Medulla oblongata (tissue), 1 donor: ENCODE measurements at regions not wholly inside any gene's neighbourhood (a gene's known extent, or its start where the extent isn't known, plus 50 kb on each side); places are given as distances from the start of the nearest gene placed in this dataset.

ENCODE experiments used
- DNase-seq: peaks from one replicate; pipeline ENCODE4 v3.0.0-alpha.2; 2015; ENCODE audit errors: extremely low spot score

DNA sequence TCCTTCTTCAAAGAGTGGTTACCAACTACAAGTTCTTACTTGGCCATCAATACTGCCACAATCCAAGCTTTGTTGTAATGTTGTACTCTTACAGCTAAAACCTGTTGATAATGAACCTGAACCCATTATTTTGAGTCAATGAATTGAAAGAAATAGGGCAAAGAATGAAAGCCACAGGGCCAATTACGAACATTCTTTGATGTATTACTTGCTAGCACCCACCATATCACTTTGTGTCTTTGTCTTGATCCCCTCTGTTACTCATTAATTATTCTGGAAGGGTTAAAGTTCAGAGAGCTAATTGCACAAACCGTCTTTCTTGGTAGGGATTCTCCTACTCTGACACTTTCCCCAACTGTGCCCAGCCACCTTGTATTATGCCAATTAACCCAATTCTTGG, 53.2 kb upstream of the TFEC start:
- no peak for DNase-seq

DNA sequence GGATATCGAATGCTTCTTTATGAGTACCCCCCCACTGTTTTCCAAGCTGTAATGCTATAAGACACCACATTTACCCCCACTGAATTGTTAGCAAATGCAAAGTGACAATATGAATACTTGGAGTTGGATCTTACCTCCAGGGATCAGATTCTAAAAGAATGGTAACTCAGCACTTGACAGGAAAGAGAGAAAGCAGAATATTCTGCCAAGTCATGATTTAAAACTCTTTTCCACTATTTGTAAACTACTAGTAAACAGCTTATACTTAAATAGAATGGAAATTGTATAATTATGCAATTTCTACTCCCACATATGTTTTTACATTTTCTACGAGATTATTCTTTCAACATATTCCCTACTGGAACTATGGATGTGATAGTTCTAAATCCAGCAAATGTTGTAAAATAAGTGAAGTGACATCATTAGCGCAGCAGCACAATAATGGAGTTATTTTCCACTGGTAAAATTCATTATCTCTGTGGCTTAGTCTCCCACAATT, 56.0 kb upstream of the TFEC start:
- DNase-seq: no peak

GRCh38 chr7:116087291-116087690, 56.7 kb upstream of the TFEC start:
- no peak for DNase-seq

- no peak for DNase-seq
Observed at GRCh38 chr7:116087984-116088383, 57.4 kb upstream of the TFEC start.

DNA sequence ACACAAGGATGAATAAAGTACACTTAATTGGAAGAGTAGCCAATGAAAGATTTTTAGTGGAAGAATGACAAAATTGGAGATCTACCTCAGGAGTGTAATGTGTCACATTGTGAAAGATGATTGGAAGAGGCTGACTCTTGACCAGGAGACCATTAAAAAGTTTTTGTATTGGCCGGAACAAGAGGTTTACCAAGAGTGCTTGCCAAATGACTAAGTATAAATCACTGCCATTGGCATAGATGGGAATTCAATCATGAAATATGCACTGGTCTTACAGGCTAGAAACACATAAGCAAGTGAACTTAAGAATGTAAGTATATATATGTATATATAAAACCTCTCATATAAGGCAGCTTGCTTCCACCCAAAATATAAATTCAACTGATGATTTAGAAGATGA, 58.7 kb upstream of the TFEC start:
- no peak for DNase-seq

GRCh38 chr7:116093516-116094301, 63.1 kb upstream of the TFEC start:
- no peak for DNase-seq

- no peak for DNase-seq
Observed at GRCh38 chr7:116095396-116095795, 64.8 kb upstream of the TFEC start.

- DNase-seq: no peak
Observed at GRCh38 chr7:116097365-116098009, 66.9 kb upstream of the TFEC start.

GRCh38 chr7:116098175-116098574, 67.6 kb upstream of the TFEC start:
- no peak for DNase-seq

GRCh38 chr7:116100626-116101025, 70.1 kb upstream of the TFEC start:
- no peak for DNase-seq

DNA sequence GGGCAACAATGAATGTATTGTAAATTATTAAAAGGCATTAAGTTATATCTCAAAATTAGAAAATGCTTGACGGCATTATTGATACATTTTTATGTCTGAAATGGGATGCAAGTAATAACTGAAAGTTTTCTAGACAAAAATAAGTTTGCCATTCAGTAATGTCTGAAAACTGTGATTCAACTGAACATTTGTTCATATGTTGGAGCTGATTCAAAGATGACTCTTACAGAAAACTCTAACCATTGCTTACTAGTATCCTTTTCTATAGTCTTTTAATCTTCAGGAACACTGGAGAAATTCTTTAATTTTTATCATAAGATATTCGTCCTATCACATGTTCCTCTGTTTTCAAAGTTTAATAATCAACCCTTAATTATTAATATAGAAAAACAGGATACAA, 71.1 kb upstream of the TFEC start:
- no peak for DNase-seq

GRCh38 chr7:116111475-116111874, 80.9 kb upstream of the TFEC start:
- DNase-seq: no peak

GRCh38 chr7:116113310-116113709, 82.7 kb upstream of the TFEC start:
- no peak for DNase-seq

GRCh38 chr7:116120839-116121238, 89.5 kb upstream of the TES start:
- no peak for DNase-seq

GRCh38 chr7:116122972-116123595, 87.3 kb upstream of the TES start:
- DNase-seq: peak; percentile 40

DNA sequence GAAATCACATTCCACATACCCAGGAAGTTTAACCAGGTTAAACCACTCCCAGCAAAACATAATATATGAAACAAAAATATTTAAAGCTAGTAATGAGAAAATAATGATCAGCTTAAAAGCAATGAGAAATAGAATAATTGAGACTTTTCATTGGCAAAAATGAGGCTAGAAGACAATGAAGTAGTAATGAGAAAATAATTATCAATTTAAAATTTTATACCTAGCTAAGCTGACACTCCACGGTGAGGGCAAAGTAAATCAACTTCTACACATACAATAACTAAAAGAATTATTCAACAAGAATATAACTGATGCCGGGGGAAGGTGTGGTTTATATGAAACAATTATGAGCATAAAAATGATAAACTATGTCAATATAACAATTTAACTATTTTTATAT, 82.2 kb upstream of the TES start:
- no peak for DNase-seq

DNA sequence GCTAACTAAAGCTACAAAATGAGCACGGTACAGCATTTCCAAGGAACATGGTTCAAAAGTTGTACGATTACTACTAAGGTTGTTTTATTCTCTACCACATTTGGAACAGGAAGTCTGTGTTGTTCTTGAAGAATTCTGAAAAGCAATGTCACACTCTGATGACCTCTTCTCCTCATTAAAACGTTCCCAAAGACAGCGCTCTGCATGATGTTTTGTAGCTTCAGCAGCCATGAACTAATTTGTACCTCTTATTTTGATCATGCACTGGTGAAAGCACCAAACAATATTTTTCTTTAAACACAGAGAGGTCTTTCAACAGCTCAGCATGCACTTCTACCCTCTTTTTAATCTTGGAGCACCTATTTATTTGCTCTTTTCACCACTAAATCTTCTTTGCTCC, 75.0 kb upstream of the TES start:
- no peak for DNase-seq

- DNase-seq: peak; percentile 89
Observed at GRCh38 chr7:116138202-116138801, 72.0 kb upstream of the TES start.

DNA sequence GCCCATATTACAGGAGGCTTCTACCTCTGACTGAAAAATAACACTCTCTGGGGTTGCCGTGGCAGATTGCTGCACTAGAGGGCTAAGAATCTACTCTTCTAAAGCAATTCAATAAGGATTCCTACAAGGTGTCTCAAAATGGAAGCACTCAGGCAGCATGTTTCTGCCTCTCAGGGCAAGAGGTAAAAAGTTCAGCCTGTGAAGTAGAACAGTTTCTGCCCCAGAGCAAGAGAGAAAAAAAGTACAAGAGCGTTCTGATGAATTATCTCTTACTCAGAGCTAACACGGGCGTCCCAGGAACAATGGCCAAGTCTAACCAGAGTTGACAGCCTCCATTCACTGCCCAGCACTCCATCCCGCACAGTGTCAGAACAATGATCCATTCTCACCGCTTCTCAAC, 71.3 kb upstream of the TES start:
- peak; percentile 90 for DNase-seq

GRCh38 chr7:116139807-116140206, 70.5 kb upstream of the TES start:
- no peak for DNase-seq

GRCh38 chr7:116142374-116142773, 68.0 kb upstream of the TES start:
- no peak for DNase-seq

DNA sequence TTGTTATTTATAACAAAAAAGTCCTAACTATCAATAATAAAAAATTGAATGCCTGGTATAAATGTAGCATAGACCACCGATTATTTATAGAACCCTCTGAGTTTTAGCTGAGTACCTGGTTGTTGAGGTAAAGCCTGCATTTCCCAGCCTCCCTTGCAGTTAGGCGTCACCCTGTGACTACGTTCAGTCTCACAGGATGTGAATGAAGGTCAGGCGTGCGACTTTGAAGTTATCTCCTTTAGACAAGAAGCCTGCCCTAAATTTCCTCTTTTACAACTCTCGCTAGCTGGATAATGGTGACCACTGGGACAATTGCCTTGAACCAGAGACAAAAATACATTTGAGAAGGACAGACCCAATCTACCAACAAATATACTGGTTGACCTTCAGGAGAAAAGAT, 67.5 kb upstream of the TES start:
- DNase-seq: no peak
